Endothelial cell of umbilical vein (primary cell): ENCODE measurements at regions not wholly inside any gene's neighbourhood (a gene's known extent, or its start where the extent isn't known, plus 50 kb on each side); places are given as distances from the start of the nearest gene placed in this dataset.

Experiments used
- GATA2 ChIP-seq: IDR thresholded peaks from 2 replicates; pipeline ENCODE4 v1.7.0; 2011; ENCODE audit warnings: low read depth, mild to moderate bottlenecking, moderate library complexity, mixed read lengths, low read length; ENCODE audit not compliant: insufficient read length, insufficient read depth
- JUN ChIP-seq: IDR thresholded peaks from 2 replicates; pipeline ENCODE4 v1.6.1; 2011; ENCODE audit warnings: borderline replicate concordance, low read depth; ENCODE audit not compliant: insufficient read length, insufficient read depth
- MYC ChIP-seq: IDR thresholded peaks from one replicate; pipeline ENCODE4 v1.6.1; 2011; ENCODE audit warnings: mild to moderate bottlenecking, low read depth, low read length
- POLR2A ChIP-seq: IDR thresholded peaks from 2 replicates; pipeline ENCODE4 v1.6.1; 2012; ENCODE audit warnings: low read depth, mild to moderate bottlenecking, control low read depth, low read length
- POLR2AphosphoS5 ChIP-seq: IDR thresholded peaks from 2 replicates; pipeline ENCODE4 v1.6.1; 2012; ENCODE audit warnings: low read depth, mild to moderate bottlenecking, control low read depth, low read length, moderate library complexity; ENCODE audit not compliant: insufficient read depth
- TF ChIP-seq, protein P1 (sequence below), 2 donors: IDR thresholded peaks; 1 replicate in 1 of 2; 2 replicates in 1 of 2; pipeline ENCODE4 v1.5.1; 2011; ENCODE audit warnings: low read length in 2 of 2, mild to moderate bottlenecking in 2 of 2, moderate library complexity in 2 of 2, control low read depth in 1 of 2, inconsistent platforms in 1 of 2, low read depth in 1 of 2; ENCODE audit not compliant: insufficient read depth in 1 of 2; ENCODE audit errors: extremely low read depth in 1 of 2

DNA sequence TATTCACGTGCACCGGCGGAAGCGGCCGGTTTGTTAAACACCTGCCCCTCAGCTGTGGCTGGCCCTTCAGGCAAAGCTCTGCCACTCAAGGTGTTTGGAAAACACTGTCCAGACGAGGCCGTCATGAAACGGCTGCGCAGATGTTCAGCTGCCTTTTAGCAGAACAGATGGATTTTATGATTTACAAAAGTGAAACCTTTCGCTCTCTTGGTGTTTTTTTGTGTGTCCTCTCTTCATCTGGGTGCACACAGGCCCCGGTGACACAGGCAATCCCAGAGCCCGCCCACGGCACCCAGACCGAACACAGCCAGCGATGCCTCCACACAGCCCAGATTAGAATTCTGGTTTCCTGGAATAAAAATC is 397.0 kb downstream of the SMOC2 start:
- TF ChIP-seq, protein P1, sequence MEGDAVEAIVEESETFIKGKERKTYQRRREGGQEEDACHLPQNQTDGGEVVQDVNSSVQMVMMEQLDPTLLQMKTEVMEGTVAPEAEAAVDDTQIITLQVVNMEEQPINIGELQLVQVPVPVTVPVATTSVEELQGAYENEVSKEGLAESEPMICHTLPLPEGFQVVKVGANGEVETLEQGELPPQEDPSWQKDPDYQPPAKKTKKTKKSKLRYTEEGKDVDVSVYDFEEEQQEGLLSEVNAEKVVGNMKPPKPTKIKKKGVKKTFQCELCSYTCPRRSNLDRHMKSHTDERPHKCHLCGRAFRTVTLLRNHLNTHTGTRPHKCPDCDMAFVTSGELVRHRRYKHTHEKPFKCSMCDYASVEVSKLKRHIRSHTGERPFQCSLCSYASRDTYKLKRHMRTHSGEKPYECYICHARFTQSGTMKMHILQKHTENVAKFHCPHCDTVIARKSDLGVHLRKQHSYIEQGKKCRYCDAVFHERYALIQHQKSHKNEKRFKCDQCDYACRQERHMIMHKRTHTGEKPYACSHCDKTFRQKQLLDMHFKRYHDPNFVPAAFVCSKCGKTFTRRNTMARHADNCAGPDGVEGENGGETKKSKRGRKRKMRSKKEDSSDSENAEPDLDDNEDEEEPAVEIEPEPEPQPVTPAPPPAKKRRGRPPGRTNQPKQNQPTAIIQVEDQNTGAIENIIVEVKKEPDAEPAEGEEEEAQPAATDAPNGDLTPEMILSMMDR (IDR thresholded peaks at IDR 0.05; ENCODE audit: extremely low read depth in 1 of 2, insufficient read depth in 1 of 2, low read depth in 1 of 2, low read length in 2 of 2): no peak
- TF ChIP-seq POLR2A (no peak), POLR2AphosphoS5 (no peak), MYC (no peak), GATA2 (no peak), JUN (no peak)
